IPS DF 19.7 (cell line): ENCODE measurements at regions not wholly inside any gene's neighbourhood (a gene's known extent, or its start where the extent isn't known, plus 50 kb on each side); places are given as distances from the start of the nearest gene placed in this dataset.
"Not testable (repeated sequence)": the region's sequence is repeated elsewhere in the genome, so short reads cannot be mapped to it uniquely, and the experiment has no call there.

Source experiments
- DNase-seq: peaks from one replicate; pipeline ENCODE4 v3.0.0-alpha.2; 2013; ENCODE audit warnings: low read depth, low spot score

DNA sequence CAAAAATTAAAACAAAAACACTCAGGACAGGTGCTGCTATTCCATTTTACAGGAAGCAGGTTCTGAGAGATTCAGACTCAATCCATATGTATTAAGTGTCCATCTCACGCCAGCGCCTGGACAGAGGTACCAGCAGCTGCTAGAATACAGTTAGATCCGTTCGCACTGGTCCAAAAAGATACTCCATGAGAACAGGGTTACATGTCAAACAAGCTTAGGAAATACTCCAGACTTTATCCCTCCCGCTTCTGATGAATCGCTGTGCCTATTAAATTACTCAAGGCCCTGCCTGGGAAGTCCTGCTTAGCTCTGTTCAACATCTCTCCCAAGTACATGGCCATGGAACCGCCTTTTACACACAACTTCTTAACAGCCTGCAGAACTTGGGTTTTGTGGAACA is 50.2 kb upstream of the SLC35C1 start:
- DNase-seq: no peak

DNA sequence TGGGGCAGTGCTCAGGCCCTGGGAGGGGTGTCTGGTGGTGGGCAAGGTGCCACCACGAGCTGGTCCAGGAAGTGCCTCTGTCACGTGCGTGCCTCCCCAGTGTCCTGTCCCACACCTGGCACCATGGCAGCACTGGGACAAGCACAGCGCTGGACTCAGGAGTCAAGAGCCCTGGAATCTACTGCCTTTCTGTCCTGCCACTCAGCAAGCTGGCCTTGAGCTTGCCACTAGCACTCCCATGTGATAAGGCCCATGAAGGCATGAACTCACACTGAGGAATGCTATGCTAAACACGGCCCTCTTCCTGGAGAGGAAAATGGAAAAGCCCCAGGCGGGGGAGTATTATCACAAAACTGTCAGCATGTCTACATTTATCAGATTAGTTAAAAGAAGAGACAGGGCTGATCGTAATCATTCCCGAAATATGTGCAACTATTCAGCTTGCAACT is 50.7 kb upstream of the SLC35C1 start:
- DNase-seq: no peak

DNA sequence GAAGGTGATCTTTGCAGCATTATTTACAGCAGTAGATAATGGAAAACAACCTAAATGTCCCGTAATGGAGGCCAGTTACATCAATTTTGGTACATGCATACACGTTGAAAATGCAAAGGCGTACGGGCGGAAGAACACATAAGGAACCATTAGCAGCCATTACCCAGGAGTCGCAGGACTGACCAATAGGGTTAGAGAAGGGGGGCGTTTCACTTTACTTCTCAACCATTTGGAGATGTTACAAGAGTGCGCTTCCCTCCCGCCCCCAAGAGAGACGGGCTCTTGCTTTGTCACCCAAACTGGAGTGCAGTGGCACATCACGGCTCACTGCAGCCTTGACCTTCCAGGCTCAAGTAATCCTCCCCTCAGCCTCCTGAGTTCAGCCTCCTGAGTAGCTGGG is 52.8 kb upstream of the SLC35C1 start:
- DNase-seq: no peak

DNA sequence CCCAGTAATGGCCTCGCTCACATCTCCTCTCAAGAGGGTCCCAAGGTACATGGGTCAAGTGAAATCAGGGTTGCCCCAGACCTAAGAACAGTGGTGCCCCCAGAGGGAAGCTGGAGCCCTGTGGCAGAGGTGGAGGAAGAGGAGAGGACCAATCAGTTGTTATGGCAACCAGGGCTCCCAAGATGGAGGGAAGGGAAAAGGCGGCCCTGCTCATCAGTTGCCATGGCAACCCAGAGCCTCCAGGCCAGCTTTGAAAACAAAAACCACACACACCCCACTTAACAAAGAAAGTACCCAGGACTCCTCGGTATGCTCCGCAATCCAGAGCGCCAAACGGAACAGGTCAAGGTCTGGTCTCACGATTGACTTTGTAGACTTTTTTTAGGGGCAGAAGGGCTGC is 53.5 kb upstream of the SLC35C1 start:
- DNase-seq: no peak

DNA sequence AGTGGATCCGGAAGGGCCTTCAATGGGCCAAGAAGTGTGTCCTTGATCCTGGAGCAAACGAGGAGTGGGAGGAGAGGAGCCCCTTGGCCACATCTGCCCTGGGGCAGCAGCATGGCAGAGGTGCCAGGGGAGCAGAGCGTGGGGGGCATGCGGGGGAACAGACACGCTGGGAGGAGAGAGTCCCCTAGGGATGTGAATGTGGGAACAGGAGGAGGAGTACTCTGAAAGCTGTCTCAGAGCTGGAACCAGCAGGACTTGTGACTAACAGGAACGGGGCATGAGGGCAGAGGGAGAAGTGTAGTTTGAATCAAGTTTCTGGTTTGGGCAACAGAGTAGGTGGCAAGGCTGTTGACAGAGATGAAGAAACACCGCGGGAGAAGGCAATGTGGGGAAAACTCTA is 54.5 kb upstream of the SLC35C1 start:
- DNase-seq: no peak

DNA sequence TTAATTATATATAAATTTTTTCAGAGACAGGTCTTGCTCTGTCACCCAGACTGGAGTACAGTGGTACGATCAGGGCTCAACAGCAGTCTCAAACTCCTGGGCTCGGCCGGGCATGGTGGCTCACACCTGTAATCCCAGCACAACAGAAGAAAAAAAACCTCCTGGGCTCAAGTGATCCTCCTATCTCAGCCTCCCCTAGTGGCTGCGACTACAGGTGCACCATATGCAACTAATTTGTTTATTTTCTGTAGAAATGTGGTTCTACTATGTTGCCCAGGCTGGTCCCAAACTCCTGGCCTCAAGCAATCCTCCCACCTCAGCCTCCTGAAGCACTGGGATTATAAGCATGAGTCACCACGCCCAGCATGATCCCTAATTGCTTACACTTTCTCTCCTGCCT is 56.1 kb upstream of the SLC35C1 start:
- no peak for DNase-seq

DNA sequence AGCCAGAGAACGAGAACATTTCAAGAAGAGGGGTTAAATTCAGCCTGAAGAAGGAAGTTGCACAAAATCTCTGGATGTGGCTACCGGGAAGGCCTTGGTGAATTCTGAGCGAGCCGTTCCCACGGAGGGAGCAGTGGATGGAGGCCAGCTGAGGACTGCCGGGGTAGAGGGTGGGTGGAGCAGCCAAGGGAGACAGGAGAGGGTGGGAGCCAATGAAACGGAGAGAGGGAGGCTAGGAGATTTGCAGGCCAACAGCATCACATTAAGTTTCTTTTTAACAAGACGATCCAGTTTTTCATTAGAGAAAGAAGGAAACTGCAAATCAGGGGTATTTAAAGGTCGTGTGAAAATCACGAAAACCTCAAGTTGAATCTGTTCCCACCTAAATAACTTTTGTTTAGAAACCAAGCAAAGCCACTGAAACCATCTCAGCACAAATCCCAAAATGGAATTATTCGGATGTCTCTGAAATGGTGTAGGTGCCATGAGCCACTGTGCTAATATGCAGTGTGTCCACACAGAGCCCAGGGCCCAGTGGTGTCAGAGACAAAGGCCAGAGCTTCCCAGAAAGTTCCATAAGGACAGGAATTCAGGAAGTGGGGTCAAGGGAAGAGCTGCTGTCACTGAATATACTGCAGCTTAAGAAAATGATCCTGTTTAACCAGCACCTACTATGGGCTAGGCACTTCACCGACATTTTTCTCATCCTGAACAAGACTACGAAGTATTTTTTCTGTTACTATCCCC is 59.7 kb upstream of the SLC35C1 start:
- DNase-seq: no peak

DNA sequence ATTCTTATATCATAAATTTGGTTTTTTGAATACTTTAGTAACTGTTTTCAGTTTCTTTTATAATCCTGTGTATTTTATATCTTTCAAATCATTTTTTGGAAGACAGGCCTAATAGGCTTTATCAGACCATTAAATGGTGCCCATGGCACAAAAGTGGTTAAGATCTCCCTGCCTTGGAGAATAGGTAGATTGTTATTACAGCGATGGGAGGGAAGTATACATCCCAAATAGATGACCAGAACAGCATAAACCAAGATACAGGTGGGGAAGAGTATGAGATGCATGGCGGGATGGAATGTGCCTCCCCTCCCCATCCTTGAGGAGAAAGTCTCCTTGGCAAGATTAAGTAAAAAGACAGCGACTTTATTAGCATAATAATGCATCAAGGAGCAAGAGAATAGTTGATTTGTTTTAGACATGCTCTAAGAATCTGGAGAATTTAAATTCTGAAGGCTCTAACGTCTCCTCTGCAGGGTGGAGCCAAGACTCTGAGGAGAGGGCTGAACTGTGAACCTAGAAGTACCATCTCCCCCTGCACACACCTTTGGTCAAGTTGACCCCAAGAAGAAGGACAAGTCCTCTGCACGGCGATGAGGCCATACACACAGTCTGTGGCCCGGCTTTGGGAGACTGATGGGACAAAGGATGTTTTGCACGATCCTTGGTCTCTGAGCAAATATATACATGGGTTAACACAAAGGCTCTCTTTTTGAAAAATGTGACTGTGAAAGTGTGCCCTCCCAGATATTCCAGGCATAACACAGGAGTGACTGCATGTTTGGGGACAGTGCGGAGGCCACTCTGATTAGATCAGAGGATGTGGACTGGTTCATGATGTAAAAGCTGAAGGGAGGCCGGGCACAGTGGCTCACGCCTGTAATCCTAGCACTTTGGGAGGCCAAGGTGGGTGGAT is 61.1 kb upstream of the SLC35C1 start:
- no peak for DNase-seq

DNA sequence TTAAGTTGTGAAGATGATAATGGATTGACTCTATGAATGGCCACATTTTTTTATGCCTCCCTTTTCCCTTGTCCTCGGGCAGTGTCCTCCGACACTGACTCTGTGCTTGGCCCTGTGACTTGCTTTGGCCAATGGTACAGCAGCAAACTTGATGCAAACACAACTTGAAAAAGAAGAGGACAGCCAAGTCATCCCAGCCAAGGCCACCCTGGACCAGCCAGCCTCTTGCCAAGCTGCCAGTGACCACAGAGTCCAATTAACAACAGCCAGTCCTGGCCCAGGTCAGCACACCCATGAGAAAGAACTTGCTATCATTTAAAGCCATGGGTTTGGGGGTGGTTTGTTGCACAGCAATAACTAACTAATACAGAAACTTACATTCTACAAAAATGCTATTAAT is 63.4 kb upstream of the SLC35C1 start:
- no peak for DNase-seq

DNA sequence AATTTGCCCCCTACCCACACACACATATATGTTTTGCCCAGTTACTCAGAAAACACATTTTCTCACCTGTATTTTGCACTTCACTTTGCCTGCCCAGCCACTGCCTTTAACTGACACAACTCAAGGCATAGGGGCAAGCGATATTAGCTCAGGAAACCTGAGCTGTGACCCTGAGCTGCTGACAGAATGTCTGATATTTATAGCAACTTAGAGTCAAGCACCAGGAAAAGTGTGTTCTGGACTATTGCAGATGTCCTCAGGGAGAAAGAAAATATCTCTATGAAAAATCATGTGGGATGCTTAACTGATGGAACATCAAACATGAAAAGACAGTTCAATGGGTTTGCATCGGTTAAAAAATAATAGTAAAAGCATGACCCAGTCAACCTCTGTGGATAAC is 63.9 kb upstream of the SLC35C1 start:
- no peak for DNase-seq

DNA sequence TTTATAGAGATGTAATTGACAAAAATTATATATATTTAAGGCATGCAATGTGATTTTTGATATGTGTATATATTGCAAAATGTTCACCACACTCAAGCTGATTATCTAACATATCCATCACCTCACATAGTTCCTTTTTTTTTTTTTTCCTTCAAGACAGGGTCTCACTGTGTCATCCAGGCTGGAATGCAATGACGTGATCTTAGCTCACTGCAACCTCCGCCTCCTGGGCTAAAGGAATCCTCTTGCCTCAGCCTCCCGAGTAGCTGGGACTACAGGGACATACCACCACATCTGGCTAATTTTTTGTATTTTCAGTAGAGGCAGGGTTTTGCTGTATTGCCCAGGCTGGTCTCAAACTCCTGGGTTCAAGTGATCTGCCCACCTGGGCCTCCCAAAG is 65.1 kb upstream of the SLC35C1 start:
- no peak for DNase-seq

DNA sequence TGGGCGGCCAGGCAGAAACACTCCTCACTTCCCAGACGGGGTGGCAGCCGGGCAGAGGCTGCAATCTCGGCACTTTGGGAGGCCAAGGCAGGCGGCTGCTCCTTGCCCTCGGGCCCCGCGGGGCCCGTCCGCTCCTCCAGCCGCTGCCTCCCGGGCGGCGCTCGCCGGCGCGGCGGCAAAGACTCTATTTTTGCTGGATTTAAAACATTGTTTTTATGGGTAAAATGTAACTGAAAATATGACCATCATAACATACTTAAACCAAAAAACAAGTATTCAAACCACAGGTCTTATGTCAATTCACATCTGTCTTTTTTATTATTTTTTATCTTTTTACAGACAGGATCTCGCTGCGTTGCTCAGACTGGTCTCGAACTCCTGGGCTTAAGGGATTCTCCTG is 65.9 kb upstream of the SLC35C1 start:
- not testable (repeated sequence) for DNase-seq

DNA sequence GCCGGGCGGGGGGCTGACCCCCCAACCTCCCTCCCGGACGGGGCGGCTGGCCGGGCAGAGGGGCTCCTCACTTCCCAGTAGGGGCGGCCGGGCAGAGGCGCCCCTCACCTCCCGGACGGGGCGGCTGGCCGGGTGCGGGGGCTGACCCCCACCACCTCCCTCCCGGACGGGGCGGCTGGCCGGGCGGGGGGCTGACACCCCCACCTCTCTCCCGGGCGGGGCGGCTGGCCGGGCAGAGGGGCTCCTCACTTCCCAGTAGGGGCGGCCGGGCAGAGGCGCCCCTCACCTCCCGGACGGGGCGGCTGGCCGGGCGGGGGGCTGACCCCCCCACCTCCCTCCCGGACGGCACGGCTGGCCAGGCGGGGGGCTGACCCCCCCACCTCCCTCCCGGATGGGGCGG is 66.8 kb upstream of the SLC35C1 start:
- not testable (repeated sequence) for DNase-seq

DNA sequence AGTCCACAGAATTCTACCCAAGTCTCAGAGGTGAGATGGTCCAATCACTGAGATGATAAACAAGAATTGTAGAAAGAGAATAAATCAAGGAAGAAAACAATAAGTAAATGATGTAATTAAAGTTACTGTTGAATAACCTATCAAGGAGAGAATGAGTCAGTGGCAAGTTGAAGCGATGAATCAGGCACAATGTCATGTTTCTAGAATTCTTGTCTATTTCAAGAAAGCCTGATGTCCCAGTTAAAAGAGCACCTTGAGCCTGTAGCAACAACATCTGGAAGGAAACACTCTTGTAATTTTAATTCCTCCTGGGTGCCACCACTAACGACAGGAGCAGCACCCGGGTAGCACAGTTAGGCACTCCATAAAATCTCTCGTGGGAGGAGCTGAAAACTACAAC is 67.9 kb upstream of the SLC35C1 start:
- DNase-seq: no peak

DNA sequence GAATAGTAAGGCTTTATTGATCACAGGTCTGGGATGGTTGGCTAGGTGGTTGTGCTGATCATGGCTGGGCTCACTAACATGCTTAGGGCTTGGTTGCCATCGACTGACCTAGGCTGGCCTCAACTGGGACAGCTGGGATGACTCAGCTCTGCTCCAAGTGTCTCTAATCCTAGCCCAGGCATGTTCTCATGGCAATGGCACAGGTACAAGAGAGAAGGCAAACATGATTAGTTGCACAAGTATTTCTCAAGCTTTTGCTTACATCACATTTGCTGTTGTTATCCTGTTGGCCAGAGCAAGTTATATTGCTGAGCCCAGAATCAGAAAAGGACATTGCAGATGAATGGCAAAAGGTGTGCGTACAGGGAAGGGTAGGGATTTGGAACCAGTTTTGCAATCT is 68.5 kb upstream of the SLC35C1 start:
- DNase-seq: no peak

DNA sequence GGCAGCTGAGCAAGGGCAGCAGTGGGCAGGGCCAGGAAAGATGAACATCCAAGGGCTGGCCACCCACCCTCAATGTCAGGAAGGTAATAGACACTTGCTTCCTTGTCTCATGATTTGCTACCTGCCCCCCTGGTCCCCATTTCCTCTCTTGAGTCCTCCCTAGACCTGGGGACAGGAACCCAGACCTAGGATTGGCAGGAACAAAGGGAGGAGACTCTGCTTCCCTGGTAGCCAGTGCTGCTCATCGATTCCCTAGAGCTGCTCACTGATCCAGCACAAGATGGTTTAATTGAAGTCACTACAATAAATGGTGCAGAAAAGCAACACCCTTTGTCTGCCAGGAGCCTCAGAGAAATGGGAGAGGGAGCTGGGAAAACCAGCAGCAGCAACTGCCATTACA is 67.8 kb upstream of the CHST1 start:
- no peak for DNase-seq

DNA sequence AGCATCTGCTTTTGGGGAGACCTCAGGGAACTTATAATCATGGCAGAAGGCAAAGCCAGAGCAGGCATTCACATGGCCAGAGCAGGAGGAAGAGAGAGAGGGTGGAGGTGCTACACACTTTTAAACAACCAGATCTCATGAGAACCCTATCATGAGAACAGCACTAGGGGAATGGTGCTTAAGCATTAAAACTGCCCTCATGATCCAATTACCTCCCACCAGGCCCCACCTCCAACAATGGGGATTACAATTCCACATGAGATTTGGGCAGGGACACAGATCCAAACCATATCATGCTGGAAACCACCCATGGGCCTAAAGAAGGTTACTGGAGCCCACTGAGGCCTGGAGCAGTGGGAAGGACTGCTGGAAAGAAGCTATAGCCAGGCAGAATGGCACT is 66.9 kb upstream of the CHST1 start:
- DNase-seq: no peak

DNA sequence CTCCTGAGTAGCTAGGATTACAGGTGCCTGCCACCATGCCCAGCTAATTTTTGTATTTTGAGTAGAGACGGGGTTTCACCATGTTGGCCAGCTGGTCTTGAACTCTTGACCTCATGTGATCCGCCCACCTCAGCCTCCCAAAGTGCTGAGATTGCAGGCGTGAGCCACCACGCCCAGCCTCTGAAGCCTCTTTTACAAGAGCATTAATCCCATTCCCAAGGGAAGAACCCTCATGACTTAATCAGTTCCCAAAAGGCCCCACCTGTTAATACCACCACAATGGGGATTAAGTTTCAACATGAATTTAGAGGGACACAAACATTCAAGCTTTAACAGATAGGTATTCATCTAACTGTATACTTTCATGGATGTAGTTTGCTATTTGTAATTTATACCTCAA is 65.7 kb upstream of the CHST1 start:
- not testable (repeated sequence) for DNase-seq

DNA sequence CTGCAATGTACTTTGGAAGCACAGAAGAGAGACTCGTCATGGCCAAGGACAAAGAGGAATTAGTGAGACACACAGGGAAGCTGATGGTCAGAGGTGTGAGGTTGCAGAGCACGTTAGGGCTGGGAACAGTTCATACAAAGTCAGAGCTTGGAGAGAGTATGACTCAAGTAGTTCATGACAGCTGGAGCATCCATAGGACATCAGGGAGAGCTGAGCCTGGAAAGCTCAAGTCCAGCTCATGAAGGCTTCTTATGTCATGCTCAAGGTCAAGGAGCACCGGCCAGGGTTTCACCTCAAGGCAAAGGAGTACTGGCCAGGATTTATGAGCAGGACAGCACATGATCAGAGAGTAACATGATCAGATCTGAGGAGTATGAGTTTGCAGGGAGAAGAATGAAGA is 64.6 kb upstream of the CHST1 start:
- no peak for DNase-seq

DNA sequence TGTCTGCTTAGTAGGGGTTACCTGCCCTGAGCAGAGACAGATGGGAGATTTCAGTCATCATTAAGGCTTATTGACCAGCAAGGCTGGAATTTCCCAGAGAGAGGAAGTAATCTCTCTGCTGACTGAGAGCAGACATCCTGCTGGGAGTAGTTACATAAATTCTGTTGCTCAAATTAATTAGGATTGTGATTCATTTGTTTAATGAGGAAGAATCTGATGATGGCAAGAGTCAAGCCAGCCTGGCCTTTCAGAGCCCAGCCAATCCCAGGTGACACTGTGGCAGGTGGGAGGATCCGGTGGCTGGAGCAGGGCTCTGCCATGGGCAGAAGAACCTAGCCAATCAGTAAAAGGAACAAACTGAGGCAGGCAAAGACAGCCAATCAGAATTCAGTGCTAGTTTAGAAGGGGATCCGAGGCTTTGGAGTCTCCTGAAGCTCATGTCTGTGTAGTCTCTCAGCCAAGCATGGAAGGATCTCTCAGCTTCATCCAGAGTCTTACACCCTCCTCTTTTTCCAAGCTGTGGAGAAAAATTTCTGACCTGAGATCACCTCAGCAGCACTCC is 61.2 kb upstream of the CHST1 start:
- DNase-seq: no peak

DNA sequence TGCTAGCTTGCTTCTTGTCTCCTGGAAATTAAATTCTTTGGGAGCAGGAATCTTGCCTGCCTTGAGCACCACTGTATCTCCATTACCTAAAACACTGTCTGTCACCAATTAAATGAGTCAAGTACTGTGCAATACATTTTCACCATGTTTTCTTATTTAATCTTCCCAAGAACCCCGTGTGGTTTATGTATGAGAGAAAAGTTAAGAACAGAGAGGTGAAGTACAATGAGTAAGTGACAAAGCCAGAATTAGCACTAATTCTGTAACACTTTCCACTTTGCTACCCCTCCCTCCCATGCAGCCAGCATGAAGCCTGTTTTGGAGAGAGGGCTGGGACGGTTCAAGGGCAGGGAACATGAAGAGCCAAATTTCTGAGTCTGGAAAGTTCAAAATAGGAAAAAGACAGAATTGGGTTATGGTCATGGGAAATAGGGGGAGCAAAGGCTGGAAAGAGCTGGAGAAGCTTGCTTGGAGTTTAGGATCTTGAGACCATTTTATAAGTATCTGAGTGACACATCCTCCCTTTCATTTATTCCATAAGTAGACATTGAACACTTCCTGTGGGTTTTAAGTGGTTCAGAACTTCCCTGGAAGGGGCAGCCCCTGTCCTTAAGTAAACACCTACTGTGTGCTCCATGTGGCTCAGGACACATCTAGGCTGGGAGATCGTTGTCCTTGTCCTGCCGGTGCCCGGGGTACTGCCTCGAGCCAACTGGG is 60.5 kb upstream of the CHST1 start:
- DNase-seq: no peak

DNA sequence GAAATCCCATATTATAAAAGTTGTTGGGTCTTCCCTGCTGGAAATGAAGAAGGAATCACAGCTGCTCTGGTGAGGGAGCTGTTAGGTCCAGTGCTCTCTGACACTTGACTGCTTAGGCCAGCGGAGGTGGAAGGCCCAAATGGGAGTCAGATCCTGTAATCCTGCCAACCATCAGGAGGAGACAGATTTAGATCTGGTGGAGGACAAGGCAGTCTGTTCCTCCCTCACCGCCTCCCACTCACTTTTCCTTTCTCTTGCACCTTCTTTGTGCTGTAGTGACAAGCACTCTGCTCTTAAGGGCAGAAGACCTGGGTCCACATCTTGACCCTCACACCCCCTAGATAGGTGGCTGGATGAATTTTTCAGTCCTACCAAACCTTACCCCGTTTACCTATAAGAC is 59.7 kb upstream of the CHST1 start:
- no peak for DNase-seq
